SK-N-SH (cell line): ENCODE measurements at regions not wholly inside any gene's neighbourhood (a gene's known extent, or its start where the extent isn't known, plus 50 kb on each side); places are given as distances from the start of the nearest gene placed in this dataset.

Experiments
- CTCF ChIA-PET: fragments of 300-600, 350-600 bp; formaldehyde crosslinking; extraction: SDS; loops from one replicate; lab custom pipeline; 2021; lab: Yijun Ruan, JAX
- POLR2A ChIA-PET: fragments of 350-600 bp; sonication (Branson Sonifier 250); formaldehyde crosslinking; extraction: SDS; loops from one replicate; lab custom pipeline; 2020; ENCODE audit warnings: antibody characterized with exemption, inconsistent platforms; lab: Yijun Ruan, JAX
- DNase-seq: peaks from one replicate; pipeline ENCODE4 v3.0.0; 2012
- H2AFZ ChIP-seq: fragments of 200-600 bp; sonication (generic); 2 replicates; pipeline ENCODE4 v1.8.1; 2016; ENCODE audit warnings: antibody characterized with exemption, mild to moderate bottlenecking, low read depth
- H3F3A ChIP-seq: fragments of 200-600 bp; sonication (generic); replicated peaks from 2 replicates; pipeline ENCODE3; 2016; ENCODE audit warnings: antibody characterized with exemption, mild to moderate bottlenecking; ENCODE audit not compliant: insufficient read depth
- H3K27ac ChIP-seq, 2 experiments: fragments of 200-500 bp in 1 of 2; fragments of 200-600 bp in 1 of 2; sonication (Bioruptor generic) in 1 of 2; sonication (generic), shearing (Covaris generic) in 1 of 2; 2 replicates each; pipeline versions ENCODE4 v1.5.1 to v1.6.1; 2014 to 2016; ENCODE audit warnings: low read depth in 2 of 2, inconsistent platforms in 1 of 2, low read length in 1 of 2, mild to moderate bottlenecking in 1 of 2, mixed read lengths in 1 of 2
- H3K27me3 ChIP-seq: fragments of 200-600 bp; sonication (generic), shearing (Covaris generic); 2 replicates; pipeline ENCODE4 v1.6.1; 2016; ENCODE audit warnings: mixed run types; ENCODE audit not compliant: insufficient read depth
- H3K36me3 ChIP-seq, 2 experiments: fragments of 200-500 bp in 1 of 2; fragments of 200-600 bp in 1 of 2; sonication (Bioruptor generic) in 1 of 2; sonication (generic) in 1 of 2; replicated peaks in 1 of 2; 2 replicates each; pipeline versions ENCODE3 to v1.5.1; 2014 to 2016; ENCODE audit warnings: low read length in 1 of 2, mild to moderate bottlenecking in 1 of 2; ENCODE audit not compliant: insufficient read depth in 2 of 2, control insufficient read depth in 1 of 2
- H3K4me1 ChIP-seq, 2 experiments: fragments of 200-500 bp in 1 of 2; fragments of 200-600 bp in 1 of 2; sonication (Bioruptor generic) in 1 of 2; sonication (generic), shearing (Covaris generic) in 1 of 2; 2 replicates each; pipeline versions ENCODE4 v1.5.1 to v1.6.1; 2014 to 2016; ENCODE audit warnings: low read depth in 1 of 2, low read length in 1 of 2, mixed run types in 1 of 2; ENCODE audit not compliant: insufficient read depth in 2 of 2, control insufficient read depth in 1 of 2
- H3K4me2 ChIP-seq: fragments of 200-600 bp; sonication (generic), shearing (Covaris generic); 2 replicates; pipeline ENCODE4 v1.6.1; 2017; ENCODE audit warnings: mixed run types
- H3K4me3 ChIP-seq, 2 experiments: fragments of 200-500 bp in 1 of 2; fragments of 200-600 bp in 1 of 2; sonication (Bioruptor generic) in 1 of 2; sonication (generic), shearing (Covaris generic) in 1 of 2; 2 replicates each; pipeline versions ENCODE4 v1.5.1 to v1.8.1; 2014 to 2016; ENCODE audit warnings: low read depth in 2 of 2, inconsistent platforms in 1 of 2, low read length in 1 of 2, mild to moderate bottlenecking in 1 of 2, mixed read lengths in 1 of 2, moderate library complexity in 1 of 2
- H3K79me2 ChIP-seq: fragments of 200-600 bp; sonication (generic); 2 replicates; pipeline ENCODE4 v1.8.1; 2017; ENCODE audit warnings: mild to moderate bottlenecking; ENCODE audit not compliant: insufficient read depth
- H3K9ac ChIP-seq: fragments of 200-600 bp; sonication (generic); 2 replicates; pipeline ENCODE4 v1.6.1; 2017; ENCODE audit warnings: mixed run types
- H3K9me2 ChIP-seq: fragments of 200-600 bp; sonication (generic); 2 replicates; pipeline ENCODE4 v1.6.1; 2017; ENCODE audit warnings: mixed run types
- H3K9me3 ChIP-seq: fragments of 200-600 bp; sonication (generic); 2 replicates; pipeline ENCODE4 v1.6.1; 2017; ENCODE audit warnings: mixed run types, mild to moderate bottlenecking, moderate library complexity
- H4K20me1 ChIP-seq: fragments of 200-600 bp; sonication (generic); 2 replicates; pipeline ENCODE4 v1.6.1; 2017; ENCODE audit warnings: mild to moderate bottlenecking, mixed run types; ENCODE audit not compliant: insufficient read depth
- CHD2 ChIP-seq: fragments of 150-350 bp; IDR thresholded peaks from 2 replicates; pipeline ENCODE4 v1.6.1; 2018; ENCODE audit warnings: low read length; ENCODE audit not compliant: partially characterized antibody
- EP300 ChIP-seq, 2 experiments: IDR thresholded peaks; 2 replicates each; pipeline versions ENCODE4 v1.4.0 to v1.6.1; 2012; ENCODE audit warnings: borderline replicate concordance in 1 of 2, low read depth in 1 of 2, low read length in 1 of 2
- FOXJ3 ChIP-seq: sonication (generic); formaldehyde crosslinking; IDR thresholded peaks from 2 replicates; pipeline ENCODE4 v1.5.1; 2020; ENCODE audit warnings: mild to moderate bottlenecking, missing genetic modification reagents
- GABPA ChIP-seq: IDR thresholded peaks from 2 replicates; pipeline ENCODE4 v1.4.0; 2012; ENCODE audit warnings: low read depth, mild to moderate bottlenecking
- GATA2 ChIP-seq: sonication (generic); formaldehyde crosslinking; IDR thresholded peaks from 2 replicates; pipeline ENCODE4 v1.5.0; 2020; ENCODE audit warnings: mild to moderate bottlenecking, missing genetic modification reagents
- MEF2A ChIP-seq: IDR thresholded peaks from 2 replicates; pipeline ENCODE4 v1.4.0; 2012; ENCODE audit warnings: low read depth, borderline replicate concordance
- POLR2AphosphoS5 ChIP-seq: IDR thresholded peaks from 2 replicates; pipeline ENCODE4 v1.6.1; 2012; ENCODE audit warnings: low read depth, low read length
- RFX5 ChIP-seq: IDR thresholded peaks from 2 replicates; pipeline ENCODE4 v1.6.1; 2012; ENCODE audit warnings: mild to moderate bottlenecking, improper control_type of control experiment, low read length
- RXRA ChIP-seq: IDR thresholded peaks from 2 replicates; pipeline ENCODE4 v1.4.0; 2012; ENCODE audit warnings: low read depth, mild to moderate bottlenecking, borderline replicate concordance
- TAF1 ChIP-seq: IDR thresholded peaks from 2 replicates; pipeline ENCODE4 v1.6.1; 2012; ENCODE audit warnings: low read depth, mild to moderate bottlenecking, low read length, moderate library complexity, borderline replicate concordance
- TCF12 ChIP-seq: IDR thresholded peaks from 2 replicates; pipeline ENCODE4 v1.4.0; 2012
- TEAD4 ChIP-seq: IDR thresholded peaks from 2 replicates; pipeline ENCODE4 v1.4.0; 2012; ENCODE audit warnings: mild to moderate bottlenecking, borderline replicate concordance; ENCODE audit not compliant: insufficient read depth
- WGBS: methylation state at CpG from one replicate; pipeline ENCODE4 v1.1.6; 2017; ENCODE audit warnings: low lambda C conversion rate; 5-methylcytosine and 5-hydroxymethylcytosine counted together
- TF ChIP-seq, protein P1 (sequence below): fragments of 150-350 bp; IDR thresholded peaks from 2 replicates; pipeline ENCODE4 v1.6.1; 2016; ENCODE audit warnings: mild to moderate bottlenecking, low read depth, low read length
- TF ChIP-seq, protein P2 (sequence below): IDR thresholded peaks from 2 replicates; pipeline ENCODE4; 2012
- TF ChIP-seq, protein P3 (sequence below): IDR thresholded peaks from 2 replicates; pipeline ENCODE4 v1.4.0; 2012; ENCODE audit warnings: low read depth, borderline replicate concordance
- TF ChIP-seq, protein P4 (sequence below): IDR thresholded peaks from 2 replicates; pipeline ENCODE4 v1.4.0; 2012; ENCODE audit warnings: low read depth, borderline replicate concordance

DNA sequence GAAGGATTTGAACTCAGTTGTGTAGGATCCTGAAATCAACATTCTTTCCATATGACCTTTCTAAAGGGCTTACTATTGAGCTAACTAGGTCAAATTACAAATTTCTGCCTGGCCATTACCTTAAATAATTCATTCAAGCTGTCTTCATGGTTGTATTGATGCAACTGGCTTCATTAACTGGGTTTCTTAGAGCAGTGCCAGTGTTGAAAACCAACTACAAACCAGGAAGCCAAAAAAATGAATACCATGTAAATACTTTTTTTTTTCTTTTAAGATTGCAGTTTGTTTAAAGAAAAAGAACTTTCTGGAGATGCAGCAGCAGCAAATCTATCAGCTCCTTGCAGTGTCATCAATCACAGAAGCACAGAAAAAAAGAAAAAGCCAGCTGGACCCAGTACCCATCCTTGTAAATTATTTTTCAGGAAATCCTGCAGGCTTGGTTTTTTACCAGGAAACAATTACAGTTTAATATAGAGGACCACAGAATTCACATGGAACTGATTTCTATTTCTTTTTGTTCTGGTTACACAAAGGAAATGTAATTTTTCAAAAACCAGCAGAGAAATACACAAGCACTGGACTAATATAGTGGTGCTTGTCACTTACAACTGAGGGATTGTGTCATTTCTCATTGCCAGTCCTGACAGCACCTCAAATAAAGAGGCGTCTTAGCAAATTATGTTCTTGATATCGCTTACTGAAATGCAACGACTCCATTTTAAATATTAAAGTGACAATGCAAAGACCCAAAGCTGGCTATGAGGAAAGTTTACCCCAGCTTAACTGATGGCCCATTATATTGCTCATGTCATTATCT, 131.9 kb downstream of the TMEM26 start (continued):
- TF ChIP-seq, protein P1, sequence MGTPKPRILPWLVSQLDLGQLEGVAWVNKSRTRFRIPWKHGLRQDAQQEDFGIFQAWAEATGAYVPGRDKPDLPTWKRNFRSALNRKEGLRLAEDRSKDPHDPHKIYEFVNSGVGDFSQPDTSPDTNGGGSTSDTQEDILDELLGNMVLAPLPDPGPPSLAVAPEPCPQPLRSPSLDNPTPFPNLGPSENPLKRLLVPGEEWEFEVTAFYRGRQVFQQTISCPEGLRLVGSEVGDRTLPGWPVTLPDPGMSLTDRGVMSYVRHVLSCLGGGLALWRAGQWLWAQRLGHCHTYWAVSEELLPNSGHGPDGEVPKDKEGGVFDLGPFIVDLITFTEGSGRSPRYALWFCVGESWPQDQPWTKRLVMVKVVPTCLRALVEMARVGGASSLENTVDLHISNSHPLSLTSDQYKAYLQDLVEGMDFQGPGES = no peak
- TF ChIP-seq GATA2 (CRISPR knock-in tag) = no peak

DNA sequence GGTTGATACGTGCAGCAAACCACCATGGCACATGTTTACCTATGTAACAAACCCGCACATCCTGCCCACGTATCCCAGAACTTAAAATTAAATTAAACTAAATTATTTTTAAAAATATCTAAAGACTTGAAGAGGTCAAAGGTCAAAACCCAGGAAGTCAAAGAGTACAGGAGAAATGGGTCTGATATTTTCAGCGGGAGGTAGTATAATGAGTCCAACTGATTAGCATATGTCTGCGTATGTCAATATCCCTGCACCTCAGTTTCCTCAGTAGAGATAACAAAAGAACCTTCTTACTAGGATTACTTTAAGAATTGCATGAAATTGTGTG, 133.0 kb downstream of the TMEM26 start:
- ChIA-PET POLR2A (no interaction called here), CTCF (no interaction called here)
- H3K9me3 ChIP-seq = no peaks in the 10 kb centered on the region
- H3K9ac ChIP-seq = no peak overlapping the region
- no peaks in the 10 kb centered on the region for H3K36me3 ChIP-seq
- H2AFZ ChIP-seq = no peak overlapping the region
- WGBS = 95% methylated on average over 5 of the region's 5 CpGs
- no peak overlapping the region for H3K27ac ChIP-seq
- H3K79me2 ChIP-seq = no peaks in the 10 kb centered on the region
- H4K20me1 ChIP-seq = no peaks in the 10 kb centered on the region
- H3K4me1 ChIP-seq = peaks cover 0 to 16% of the 10 kb centered on the region in 2 experiments; a peak in 2 of 4 replicates
- H3K27me3 ChIP-seq = no peaks in the 10 kb centered on the region
- DNase-seq = no peak
- H3K9me2 ChIP-seq = no peaks in the 10 kb centered on the region
- H3K4me3 ChIP-seq = no peak overlapping the region
- no peak for TF ChIP-seq FOXJ3 (CRISPR knock-in tag)
- no peak overlapping the region for H3K4me2 ChIP-seq
- H3F3A ChIP-seq = no peaks in the 10 kb centered on the region

DNA sequence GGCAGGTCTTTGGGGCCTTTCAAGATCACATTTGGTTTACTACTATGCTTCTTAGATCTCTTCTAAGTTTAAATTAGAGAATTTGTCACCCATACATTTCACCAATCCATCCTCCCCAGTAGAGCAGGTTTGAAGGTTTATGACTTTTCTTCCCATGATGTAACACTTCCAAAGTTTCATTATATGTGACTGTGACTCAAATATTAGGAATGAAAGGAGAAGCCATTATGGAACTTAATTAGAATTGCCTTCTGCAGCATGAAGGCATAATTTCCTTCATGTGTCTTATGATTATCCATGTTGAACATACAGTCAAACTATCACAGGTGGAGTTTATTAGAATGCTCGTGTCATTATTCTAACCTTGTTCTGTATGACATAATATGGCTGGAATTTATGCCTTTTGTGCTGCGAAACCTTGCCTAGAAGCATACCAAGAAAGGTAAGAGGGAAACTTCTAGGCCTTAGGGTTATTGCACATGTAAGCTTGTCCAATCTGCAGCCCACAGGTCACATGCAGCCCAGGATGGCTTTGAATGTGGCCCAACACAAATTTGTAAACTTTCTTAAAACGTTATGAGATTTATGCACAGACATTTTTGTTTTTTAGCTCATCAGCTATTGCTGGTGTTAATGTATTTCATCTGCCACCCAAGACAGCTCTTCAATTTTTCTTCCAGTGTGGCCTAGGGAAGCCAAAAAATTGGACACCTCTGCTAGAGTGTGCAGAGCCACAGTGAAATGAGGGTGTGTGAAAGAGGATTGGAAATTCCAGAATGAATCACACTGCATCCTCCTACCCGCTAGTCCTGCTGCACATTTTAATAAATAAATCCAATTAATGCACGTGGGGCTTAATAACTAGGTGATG, 133.6 kb downstream of the TMEM26 start:
- Histone ChIP-seq H3K36me3 (no peaks in the 10 kb centered on the region), H3K9me2 (no peaks in the 10 kb centered on the region), H4K20me1 (no peaks in the 10 kb centered on the region), H3K9me3 (no peaks in the 10 kb centered on the region), H3K27me3 (no peaks in the 10 kb centered on the region), H3K79me2 (no peaks in the 10 kb centered on the region), H3K9ac (no peak overlapping the region), H3K4me3 (no peak overlapping the region), H2AFZ (no peak overlapping the region), H3K27ac (no peak overlapping the region), H3K4me1 (peaks cover under 1 to 14% of the 10 kb centered on the region in 2 experiments; a peak in 3 of 4 replicates), H3K4me2 (no peak overlapping the region), H3F3A (no peaks in the 10 kb centered on the region)
- 70% methylated on average over 5 of the region's 5 CpGs for WGBS
- CTCF ChIA-PET = interaction anchor here (1.0 kb wide), 1 partner anchor 7 kb away, joined by 3 read pairs; no protein-coding TSS in a partner anchor
- no peak for TF ChIP-seq GABPA
- TF ChIP-seq, protein P2, sequence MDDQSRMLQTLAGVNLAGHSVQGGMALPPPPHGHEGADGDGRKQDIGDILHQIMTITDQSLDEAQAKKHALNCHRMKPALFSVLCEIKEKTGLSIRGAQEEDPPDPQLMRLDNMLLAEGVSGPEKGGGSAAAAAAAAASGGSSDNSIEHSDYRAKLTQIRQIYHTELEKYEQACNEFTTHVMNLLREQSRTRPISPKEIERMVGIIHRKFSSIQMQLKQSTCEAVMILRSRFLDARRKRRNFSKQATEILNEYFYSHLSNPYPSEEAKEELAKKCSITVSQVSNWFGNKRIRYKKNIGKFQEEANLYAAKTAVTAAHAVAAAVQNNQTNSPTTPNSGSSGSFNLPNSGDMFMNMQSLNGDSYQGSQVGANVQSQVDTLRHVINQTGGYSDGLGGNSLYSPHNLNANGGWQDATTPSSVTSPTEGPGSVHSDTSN = no peak
- no peak for TF ChIP-seq GATA2 (CRISPR knock-in tag)
- no peak for TF ChIP-seq TCF12
- no peak for TF ChIP-seq TEAD4
- no peak for TF ChIP-seq RXRA
- TF ChIP-seq TAF1 = no peak
- TF ChIP-seq RFX5 = no peak
- TF ChIP-seq, protein P3, sequence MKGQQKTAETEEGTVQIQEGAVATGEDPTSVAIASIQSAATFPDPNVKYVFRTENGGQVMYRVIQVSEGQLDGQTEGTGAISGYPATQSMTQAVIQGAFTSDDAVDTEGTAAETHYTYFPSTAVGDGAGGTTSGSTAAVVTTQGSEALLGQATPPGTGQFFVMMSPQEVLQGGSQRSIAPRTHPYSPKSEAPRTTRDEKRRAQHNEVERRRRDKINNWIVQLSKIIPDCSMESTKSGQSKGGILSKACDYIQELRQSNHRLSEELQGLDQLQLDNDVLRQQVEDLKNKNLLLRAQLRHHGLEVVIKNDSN = no peak
- no peak for TF ChIP-seq CHD2
- TF ChIP-seq, protein P4, sequence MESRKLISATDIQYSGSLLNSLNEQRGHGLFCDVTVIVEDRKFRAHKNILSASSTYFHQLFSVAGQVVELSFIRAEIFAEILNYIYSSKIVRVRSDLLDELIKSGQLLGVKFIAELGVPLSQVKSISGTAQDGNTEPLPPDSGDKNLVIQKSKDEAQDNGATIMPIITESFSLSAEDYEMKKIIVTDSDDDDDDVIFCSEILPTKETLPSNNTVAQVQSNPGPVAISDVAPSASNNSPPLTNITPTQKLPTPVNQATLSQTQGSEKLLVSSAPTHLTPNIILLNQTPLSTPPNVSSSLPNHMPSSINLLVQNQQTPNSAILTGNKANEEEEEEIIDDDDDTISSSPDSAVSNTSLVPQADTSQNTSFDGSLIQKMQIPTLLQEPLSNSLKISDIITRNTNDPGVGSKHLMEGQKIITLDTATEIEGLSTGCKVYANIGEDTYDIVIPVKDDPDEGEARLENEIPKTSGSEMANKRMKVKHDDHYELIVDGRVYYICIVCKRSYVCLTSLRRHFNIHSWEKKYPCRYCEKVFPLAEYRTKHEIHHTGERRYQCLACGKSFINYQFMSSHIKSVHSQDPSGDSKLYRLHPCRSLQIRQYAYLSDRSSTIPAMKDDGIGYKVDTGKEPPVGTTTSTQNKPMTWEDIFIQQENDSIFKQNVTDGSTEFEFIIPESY = no peak
- TF ChIP-seq EP300 (IDR thresholded peaks at IDR 0.05; ENCODE audit: borderline replicate concordance in 1 of 2, low read depth in 1 of 2, low read length in 1 of 2) = no peak
- TF ChIP-seq POLR2AphosphoS5 = no peak
- no peak for TF ChIP-seq MEF2A
- POLR2A ChIA-PET = no interaction called here
- no peak for DNase-seq
